ENCODE measurements at regions not wholly inside any gene's neighbourhood (a gene's known extent, or its start where the extent isn't known, plus 50 kb on each side); places are given as distances from the start of the nearest gene placed in this dataset.

DNA sequence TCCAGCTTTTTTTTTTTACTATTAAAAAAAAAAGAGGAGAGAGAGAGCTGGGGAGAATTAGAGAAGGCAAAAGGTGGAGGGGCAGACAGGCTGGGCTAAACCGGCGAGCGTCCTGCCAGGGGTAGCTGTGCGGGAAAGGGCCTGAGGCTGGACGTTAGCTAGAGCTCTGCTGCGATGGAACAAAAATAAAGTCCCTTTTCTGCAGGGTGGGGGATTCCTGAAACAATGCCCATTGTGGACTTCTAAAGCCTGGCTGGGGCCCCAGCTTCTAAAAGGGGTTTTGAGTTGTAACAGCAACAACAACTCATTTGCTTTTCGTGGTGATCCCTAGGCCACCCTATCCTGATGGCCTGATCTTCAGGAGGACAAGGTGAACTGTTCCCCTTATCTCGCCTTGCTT is 311.7 kb downstream of the FBXW7 start:
- no peak for TF ChIP-seq TAF1 (IDR thresholded peaks at IDR 0.05; ENCODE audit: borderline replicate concordance, insufficient read depth, low read length)
- no peak for TF ChIP-seq SIN3A (IDR thresholded peaks at IDR 0.05; ENCODE audit: borderline replicate concordance, insufficient read depth, low read length)
- no peak for TF ChIP-seq REST (IDR thresholded peaks at IDR 0.05; ENCODE audit: insufficient read depth in 1 of 2, low read depth in 2 of 2, low read length in 2 of 2)
- TF ChIP-seq POLR2AphosphoS5 (IDR thresholded peaks at IDR 0.05; ENCODE audit: low read depth, low read length): no peak

Measured in PFSK-1 (cell line).